Kidney epithelial cell (primary cell): ENCODE measurements at regions not wholly inside any gene's neighbourhood (a gene's known extent, or its start where the extent isn't known, plus 50 kb on each side); places are given as distances from the start of the nearest gene placed in this dataset.

Source experiments
- DNase-seq: peaks from one replicate; pipeline ENCODE4 v3.0.0-alpha.2; 2010; ENCODE audit warnings: low read depth
- H3K27me3 ChIP-seq: 2 replicates; pipeline ENCODE4 v1.6.0; 2011; ENCODE audit warnings: low read length; ENCODE audit not compliant: control insufficient read depth, insufficient read depth
- H3K36me3 ChIP-seq: 2 replicates; pipeline ENCODE4 v1.5.1; 2011; ENCODE audit warnings: low read length; ENCODE audit not compliant: control insufficient read depth, insufficient read depth
- H3K4me3 ChIP-seq: 2 replicates; pipeline ENCODE4 v1.5.1; 2011; ENCODE audit warnings: low read depth, mild to moderate bottlenecking, control low read depth, low read length
- TF ChIP-seq, protein P1 (sequence below): IDR thresholded peaks from 2 replicates; pipeline ENCODE4 v1.5.1; 2011; ENCODE audit warnings: mild to moderate bottlenecking, moderate library complexity, low read length, control low read depth, inconsistent platforms; ENCODE audit not compliant: insufficient read depth, poor library complexity, severe bottlenecking

DNA sequence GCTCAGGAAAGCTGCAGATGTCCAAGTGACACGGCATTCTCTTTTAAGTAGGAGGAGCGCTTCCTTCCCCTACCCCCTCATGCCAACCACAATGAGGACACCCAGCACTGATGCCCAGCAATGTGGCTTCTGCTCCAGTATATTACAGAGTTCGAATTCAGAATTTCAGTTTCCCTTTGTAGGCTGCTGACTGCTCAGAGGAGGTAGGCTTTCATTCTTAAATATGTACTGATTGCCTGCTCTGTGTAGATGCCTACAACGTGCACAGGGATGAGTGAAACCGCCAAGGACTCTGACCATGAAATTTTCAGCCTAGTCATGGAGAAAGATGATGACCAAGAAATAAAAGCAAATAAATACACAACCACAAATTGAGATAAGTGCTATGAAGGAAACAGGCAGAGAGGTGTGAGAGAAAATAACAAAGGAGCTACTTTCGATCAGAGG, 50.9 kb upstream of the TNFAIP3 start:
- Histone ChIP-seq H3K27me3 (no peaks in the 10 kb centered on the region), H3K36me3 (no peaks in the 10 kb centered on the region), H3K4me3 (no peak overlapping the region)
- DNase-seq: no peak
- TF ChIP-seq, protein P1, sequence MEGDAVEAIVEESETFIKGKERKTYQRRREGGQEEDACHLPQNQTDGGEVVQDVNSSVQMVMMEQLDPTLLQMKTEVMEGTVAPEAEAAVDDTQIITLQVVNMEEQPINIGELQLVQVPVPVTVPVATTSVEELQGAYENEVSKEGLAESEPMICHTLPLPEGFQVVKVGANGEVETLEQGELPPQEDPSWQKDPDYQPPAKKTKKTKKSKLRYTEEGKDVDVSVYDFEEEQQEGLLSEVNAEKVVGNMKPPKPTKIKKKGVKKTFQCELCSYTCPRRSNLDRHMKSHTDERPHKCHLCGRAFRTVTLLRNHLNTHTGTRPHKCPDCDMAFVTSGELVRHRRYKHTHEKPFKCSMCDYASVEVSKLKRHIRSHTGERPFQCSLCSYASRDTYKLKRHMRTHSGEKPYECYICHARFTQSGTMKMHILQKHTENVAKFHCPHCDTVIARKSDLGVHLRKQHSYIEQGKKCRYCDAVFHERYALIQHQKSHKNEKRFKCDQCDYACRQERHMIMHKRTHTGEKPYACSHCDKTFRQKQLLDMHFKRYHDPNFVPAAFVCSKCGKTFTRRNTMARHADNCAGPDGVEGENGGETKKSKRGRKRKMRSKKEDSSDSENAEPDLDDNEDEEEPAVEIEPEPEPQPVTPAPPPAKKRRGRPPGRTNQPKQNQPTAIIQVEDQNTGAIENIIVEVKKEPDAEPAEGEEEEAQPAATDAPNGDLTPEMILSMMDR: no peak

DNA sequence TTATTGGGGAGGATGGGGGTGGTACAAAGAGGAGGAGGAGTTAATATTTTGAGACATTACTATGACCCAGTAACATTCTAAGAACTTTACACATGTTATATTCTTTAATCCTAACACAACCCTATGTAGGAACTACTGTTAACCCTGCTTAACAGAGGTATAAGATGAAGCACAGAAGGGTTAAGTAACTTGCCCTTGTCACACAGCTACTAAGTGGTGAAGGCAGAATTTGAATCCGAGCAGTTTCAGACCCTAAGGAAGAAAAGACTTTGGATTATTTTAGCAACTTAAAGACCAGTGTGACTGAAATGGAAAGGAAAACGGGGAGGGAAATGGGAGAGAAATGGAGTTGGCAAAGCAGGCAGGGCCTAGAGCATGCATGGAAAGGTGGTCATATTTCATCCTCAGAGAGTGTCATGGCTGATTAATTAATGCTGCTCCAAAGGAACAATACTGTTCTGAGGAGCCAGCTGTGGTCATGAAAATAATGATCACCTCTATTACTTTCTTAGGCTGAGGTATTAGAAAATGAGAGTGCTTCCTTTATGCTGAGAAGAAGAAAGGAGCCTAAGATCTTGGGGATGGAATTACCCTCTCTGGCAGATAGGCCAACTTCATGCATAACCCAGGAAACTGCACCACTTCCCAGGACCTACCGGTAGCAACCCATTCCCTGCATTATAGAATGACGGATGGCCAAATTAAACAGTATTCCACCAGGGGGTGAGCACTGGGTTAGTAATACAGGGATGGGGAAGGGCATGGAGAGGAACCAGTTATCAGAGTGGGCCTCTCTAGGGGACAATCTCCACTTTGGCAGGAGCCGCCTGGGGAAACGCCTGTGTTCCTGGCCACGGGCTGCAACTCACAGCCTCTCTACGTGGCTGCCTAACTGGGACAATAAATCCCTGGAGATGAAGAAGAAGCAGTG, 50.1 kb upstream of the TNFAIP3 start:
- no peak overlapping the region for H3K4me3 ChIP-seq
- no peak for DNase-seq
- TF ChIP-seq, protein P1: no peak
- no peaks in the 10 kb centered on the region for H3K27me3 ChIP-seq
- no peaks in the 10 kb centered on the region for H3K36me3 ChIP-seq
